HL-60 (cell line): ENCODE measurements at regions not wholly inside any gene's neighbourhood (a gene's known extent, or its start where the extent isn't known, plus 50 kb on each side); places are given as distances from the start of the nearest gene placed in this dataset.

ENCODE experiments used
- CTCF ChIP-seq: IDR thresholded peaks from one replicate; pipeline ENCODE4 v1.5.1; 2011; ENCODE audit warnings: low read length, control low read depth, inconsistent platforms; ENCODE audit not compliant: insufficient read depth
- GABPA ChIP-seq: IDR thresholded peaks from 2 replicates; pipeline ENCODE4 v1.6.1; 2012; ENCODE audit warnings: low read depth

- TF ChIP-seq CTCF = no peak
- no peak for TF ChIP-seq GABPA
Measured at GRCh38 chr6:166752928-166753721, 126.1 kb upstream of the RPS6KA2 start.
